OCI-LY7 (cell line): ENCODE measurements at regions not wholly inside any gene's neighbourhood (a gene's known extent, or its start where the extent isn't known, plus 50 kb on each side); places are given as distances from the start of the nearest gene placed in this dataset.
"Not testable (repeated sequence)": the region's sequence is repeated elsewhere in the genome, so short reads cannot be mapped to it uniquely, and the experiment has no call there.

Experiments used
- EZH2phosphoT487 ChIP-seq: fragments of 200-600 bp; sonication (generic); IDR thresholded peaks from 2 replicates; pipeline ENCODE4 v1.6.1; 2018; ENCODE audit warnings: low read depth, borderline replicate concordance, mild to moderate bottlenecking, mixed run types, antibody characterized with exemption, low read length, moderate library complexity, mixed read lengths
- TF ChIP-seq, protein P1 (sequence below): fragments of 200-600 bp; sonication (generic); conservative IDR thresholded peaks from 2 replicates; pipeline ENCODE4 v1.5.1; 2014; ENCODE audit warnings: mild to moderate bottlenecking, antibody characterized with exemption, low read length, moderate library complexity, mixed read lengths

DNA sequence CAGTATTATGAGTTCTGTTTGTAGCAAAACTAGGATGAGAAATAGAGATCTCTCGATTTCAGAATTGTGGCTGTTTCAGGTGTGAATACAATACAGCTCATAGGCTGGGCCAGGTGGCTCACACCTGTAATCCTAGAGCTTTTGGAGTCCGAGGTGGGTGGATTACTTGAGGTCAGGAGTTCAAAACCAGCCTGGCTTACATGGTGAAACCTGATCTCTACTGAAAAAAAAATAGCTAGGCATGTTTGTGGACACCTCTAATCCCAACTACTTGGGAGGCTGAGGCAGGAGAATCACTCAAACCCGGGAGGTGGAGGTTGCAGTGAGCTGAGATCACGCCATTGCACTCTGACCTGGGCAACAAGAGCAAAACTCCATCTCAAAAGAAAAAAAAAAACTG is 81.4 kb downstream of the ZNF92 start:
- TF ChIP-seq, protein P1, sequence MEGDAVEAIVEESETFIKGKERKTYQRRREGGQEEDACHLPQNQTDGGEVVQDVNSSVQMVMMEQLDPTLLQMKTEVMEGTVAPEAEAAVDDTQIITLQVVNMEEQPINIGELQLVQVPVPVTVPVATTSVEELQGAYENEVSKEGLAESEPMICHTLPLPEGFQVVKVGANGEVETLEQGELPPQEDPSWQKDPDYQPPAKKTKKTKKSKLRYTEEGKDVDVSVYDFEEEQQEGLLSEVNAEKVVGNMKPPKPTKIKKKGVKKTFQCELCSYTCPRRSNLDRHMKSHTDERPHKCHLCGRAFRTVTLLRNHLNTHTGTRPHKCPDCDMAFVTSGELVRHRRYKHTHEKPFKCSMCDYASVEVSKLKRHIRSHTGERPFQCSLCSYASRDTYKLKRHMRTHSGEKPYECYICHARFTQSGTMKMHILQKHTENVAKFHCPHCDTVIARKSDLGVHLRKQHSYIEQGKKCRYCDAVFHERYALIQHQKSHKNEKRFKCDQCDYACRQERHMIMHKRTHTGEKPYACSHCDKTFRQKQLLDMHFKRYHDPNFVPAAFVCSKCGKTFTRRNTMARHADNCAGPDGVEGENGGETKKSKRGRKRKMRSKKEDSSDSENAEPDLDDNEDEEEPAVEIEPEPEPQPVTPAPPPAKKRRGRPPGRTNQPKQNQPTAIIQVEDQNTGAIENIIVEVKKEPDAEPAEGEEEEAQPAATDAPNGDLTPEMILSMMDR, result not testable (repeated sequence)
- TF ChIP-seq EZH2phosphoT487, result not testable (repeated sequence)
